HAP-1 (cell line): ENCODE measurements at regions not wholly inside any gene's neighbourhood (a gene's known extent, or its start where the extent isn't known, plus 50 kb on each side); places are given as distances from the start of the nearest gene placed in this dataset.

Experiments used
- DNase-seq, 2 experiments: peaks; one replicate each; pipeline ENCODE4 v3.0.0-alpha.2; 2016 to 2020; ENCODE audit warnings: low spot score in 2 of 2
- H3K27me3 ChIP-seq: fragments of 250-450 bp; sonication (Bioruptor Pico); 2 replicates; pipeline ENCODE4 v1.5.1; 2020; ENCODE audit warnings: low read depth, mild to moderate bottlenecking, moderate library complexity
- H3K36me3 ChIP-seq: fragments of 250-450 bp; sonication (Bioruptor Pico); replicated peaks from 2 replicates; pipeline ENCODE4 v1.5.1; 2020; ENCODE audit warnings: mild to moderate bottlenecking
- H3K4me1 ChIP-seq: fragments of 250-450 bp; sonication (Bioruptor Pico); 2 replicates; pipeline ENCODE4 v1.5.1; 2020; ENCODE audit warnings: mild to moderate bottlenecking
- H3K4me3 ChIP-seq: fragments of 250-450 bp; sonication (Bioruptor Pico); 2 replicates; pipeline ENCODE4 v1.5.1; 2020; ENCODE audit warnings: mild to moderate bottlenecking, moderate library complexity
- H3K9me3 ChIP-seq: fragments of 250-450 bp; sonication (Bioruptor Pico); 2 replicates; pipeline ENCODE4 v1.5.1; 2020; ENCODE audit warnings: mild to moderate bottlenecking, moderate library complexity
- in situ Hi-C: fragments of 300-500 bp; cut with MboI; formaldehyde crosslinking; loops from 3 replicates; pipeline ENCODE4 v1.14.3; 2020; ENCODE audit warnings: low sequenced_read_pairs, inconsistent platforms, mixed read lengths

GRCh38 chr2:18404708-18405107, 155.7 kb downstream of the RDH14 start:
- Histone ChIP-seq H3K4me1 (no peaks in the 10 kb centered on the region), H3K4me3 (no peak overlapping the region), H3K27me3 (no peaks in the 10 kb centered on the region), H3K9me3 (no peaks in the 10 kb centered on the region), H3K36me3 (no peaks in the 10 kb centered on the region)
- peak in 1 of 2 experiments; percentile 49 for DNase-seq
- in situ Hi-C loops = no loop called here

GRCh38 chr2:18403921-18404522, 156.4 kb downstream of the RDH14 start:
- Histone ChIP-seq H3K27me3 (no peaks in the 10 kb centered on the region), H3K9me3 (no peaks in the 10 kb centered on the region), H3K4me3 (no peak overlapping the region), H3K36me3 (no peaks in the 10 kb centered on the region), H3K4me1 (no peaks in the 10 kb centered on the region)
- in situ Hi-C loops = no loop called here
- no peak for DNase-seq

GRCh38 chr2:18402831-18403230, 157.6 kb downstream of the RDH14 start:
- no peak for DNase-seq
- Histone ChIP-seq H3K4me3 (no peak overlapping the region), H3K4me1 (no peaks in the 10 kb centered on the region), H3K9me3 (no peaks in the 10 kb centered on the region), H3K27me3 (no peaks in the 10 kb centered on the region), H3K36me3 (no peaks in the 10 kb centered on the region)
- in situ Hi-C loops = no loop called here

GRCh38 chr2:18401471-18401870, 159.0 kb downstream of the RDH14 start:
- no peak for DNase-seq
- no peaks in the 10 kb centered on the region for H3K36me3 ChIP-seq
- in situ Hi-C loops = no loop called here
- no peaks in the 10 kb centered on the region for H3K4me1 ChIP-seq
- no peaks in the 10 kb centered on the region for H3K9me3 ChIP-seq
- H3K4me3 ChIP-seq = no peak overlapping the region
- no peaks in the 10 kb centered on the region for H3K27me3 ChIP-seq

GRCh38 chr2:18399601-18400000, 160.9 kb downstream of the RDH14 start:
- H3K4me3 ChIP-seq = no peak overlapping the region
- no peaks in the 10 kb centered on the region for H3K36me3 ChIP-seq
- H3K9me3 ChIP-seq = no peaks in the 10 kb centered on the region
- DNase-seq = no peak
- no peaks in the 10 kb centered on the region for H3K4me1 ChIP-seq
- in situ Hi-C loops = no loop called here
- H3K27me3 ChIP-seq = no peaks in the 10 kb centered on the region

GRCh38 chr2:18398833-18399232, 161.6 kb downstream of the RDH14 start:
- H3K36me3 ChIP-seq = no peaks in the 10 kb centered on the region
- no peaks in the 10 kb centered on the region for H3K4me1 ChIP-seq
- in situ Hi-C loops = no loop called here
- H3K27me3 ChIP-seq = no peaks in the 10 kb centered on the region
- DNase-seq = no peak
- H3K9me3 ChIP-seq = no peaks in the 10 kb centered on the region
- no peak overlapping the region for H3K4me3 ChIP-seq

- in situ Hi-C loops = no loop called here
- H3K9me3 ChIP-seq = no peaks in the 10 kb centered on the region
- H3K4me3 ChIP-seq = no peak overlapping the region
- no peaks in the 10 kb centered on the region for H3K36me3 ChIP-seq
- no peak for DNase-seq
- no peaks in the 10 kb centered on the region for H3K4me1 ChIP-seq
- H3K27me3 ChIP-seq = no peaks in the 10 kb centered on the region
Measured at GRCh38 chr2:18396329-18397010, 164.0 kb downstream of the RDH14 start.

- in situ Hi-C loops = no loop called here
- H3K36me3 ChIP-seq = no peaks in the 10 kb centered on the region
- DNase-seq = no peak
Measured at GRCh38 chr2:18395555-18395954, 164.9 kb downstream of the RDH14 start.

GRCh38 chr2:18387441-18388206, 172.8 kb downstream of the RDH14 start:
- in situ Hi-C loops = no loop called here
- Histone ChIP-seq H3K4me3 (no peak overlapping the region), H3K4me1 (no peaks in the 10 kb centered on the region), H3K36me3 (no peaks in the 10 kb centered on the region), H3K9me3 (no peaks in the 10 kb centered on the region), H3K27me3 (no peaks in the 10 kb centered on the region)
- peak; percentile 66 to 85 for DNase-seq

More at GRCh38 chr2:18395555-18395954, 164.9 kb downstream of the RDH14 start:
- H3K9me3 ChIP-seq = no peaks in the 10 kb centered on the region
- H3K4me1 ChIP-seq = no peaks in the 10 kb centered on the region
- no peak overlapping the region for H3K4me3 ChIP-seq
- no peaks in the 10 kb centered on the region for H3K27me3 ChIP-seq

GRCh38 chr2:18384242-18384641, 176.2 kb downstream of the RDH14 start:
- Histone ChIP-seq H3K27me3 (no peaks in the 10 kb centered on the region), H3K9me3 (no peaks in the 10 kb centered on the region), H3K4me1 (no peaks in the 10 kb centered on the region), H3K4me3 (no peak overlapping the region), H3K36me3 (no peaks in the 10 kb centered on the region)
- DNase-seq = no peak
- in situ Hi-C loops = no loop called here

GRCh38 chr2:18381386-18381785, 179.1 kb downstream of the RDH14 start:
- no peak for DNase-seq
- H3K4me3 ChIP-seq = no peak overlapping the region
- H3K4me1 ChIP-seq = peaks cover 4% of the 10 kb centered on the region
- H3K36me3 ChIP-seq = no peaks in the 10 kb centered on the region
- in situ Hi-C loops = no loop called here
- H3K27me3 ChIP-seq = no peaks in the 10 kb centered on the region
- no peaks in the 10 kb centered on the region for H3K9me3 ChIP-seq

- Histone ChIP-seq H3K4me3 (no peak overlapping the region), H3K4me1 (peaks cover 4% of the 10 kb centered on the region), H3K36me3 (no peaks in the 10 kb centered on the region), H3K27me3 (no peaks in the 10 kb centered on the region), H3K9me3 (no peaks in the 10 kb centered on the region)
- in situ Hi-C loops = no loop called here
- DNase-seq = no peak
Measured at GRCh38 chr2:18380321-18380720, 180.1 kb downstream of the RDH14 start.

- Histone ChIP-seq H3K36me3 (no peaks in the 10 kb centered on the region), H3K9me3 (no peaks in the 10 kb centered on the region), H3K4me3 (no peak overlapping the region), H3K4me1 (peaks cover 4% of the 10 kb centered on the region), H3K27me3 (no peaks in the 10 kb centered on the region)
- in situ Hi-C loops = loop anchor here (5.0 kb wide), 1 partner anchor 528 kb away; no protein-coding TSS in a partner anchor
- no peak for DNase-seq
Measured at GRCh38 chr2:18379870-18380269, 180.6 kb downstream of the RDH14 start.

GRCh38 chr2:18378020-18378653, 182.3 kb downstream of the RDH14 start:
- H3K4me1 ChIP-seq = peaks cover 6% of the 10 kb centered on the region
- H3K4me3 ChIP-seq = no peak overlapping the region
- H3K27me3 ChIP-seq = no peaks in the 10 kb centered on the region
- H3K36me3 ChIP-seq = no peaks in the 10 kb centered on the region
- peak; percentile 70 to 72 for DNase-seq
- no peaks in the 10 kb centered on the region for H3K9me3 ChIP-seq
- in situ Hi-C loops = loop anchor here (5.0 kb wide), 1 partner anchor 526 kb away; no protein-coding TSS in a partner anchor
